GM13977 (cell line): ENCODE measurements at regions not wholly inside any gene's neighbourhood (a gene's known extent, or its start where the extent isn't known, plus 50 kb on each side); places are given as distances from the start of the nearest gene placed in this dataset.

Source experiments
- DNase-seq: peaks from one replicate; pipeline ENCODE4 v3.0.0; 2012; ENCODE audit warnings: low spot score
- in situ Hi-C: fragments of 300-500 bp; cut with MboI; formaldehyde crosslinking; loops from one replicate; pipeline ENCODE4 v1.12.0; 2022; ENCODE audit warnings: low sequenced_read_pairs, low pct_unique_long_range_greater_than_20kb, mixed read lengths, inconsistent platforms; ENCODE audit not compliant: unreplicated experiment
- TF ChIP-seq, protein P1 (sequence below): IDR thresholded peaks from 2 replicates; pipeline ENCODE4 v1.5.1; 2012; ENCODE audit warnings: mild to moderate bottlenecking, control low read depth; ENCODE audit not compliant: insufficient read depth; ENCODE audit errors: extremely low read depth, missing control alignments

DNA sequence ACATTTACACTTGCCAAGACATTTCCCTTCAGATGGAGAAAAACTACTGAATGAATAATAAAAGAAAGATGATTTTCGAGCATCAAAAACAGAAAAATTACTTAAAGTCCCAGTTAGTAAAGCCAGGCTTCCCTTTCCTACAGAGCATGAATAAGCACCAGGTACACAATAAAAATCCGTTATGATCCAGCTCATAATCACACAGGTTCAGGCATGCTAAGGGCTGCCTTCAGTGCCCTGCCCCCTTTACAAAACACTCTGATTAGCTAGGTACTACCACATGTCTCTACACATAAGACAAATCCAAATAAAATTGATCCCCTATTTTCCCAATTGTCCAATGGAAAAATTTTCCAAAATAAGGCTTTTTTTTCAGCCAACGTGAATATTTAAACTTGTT is 413.2 kb upstream of the LRATD1 start:
- TF ChIP-seq, protein P1, sequence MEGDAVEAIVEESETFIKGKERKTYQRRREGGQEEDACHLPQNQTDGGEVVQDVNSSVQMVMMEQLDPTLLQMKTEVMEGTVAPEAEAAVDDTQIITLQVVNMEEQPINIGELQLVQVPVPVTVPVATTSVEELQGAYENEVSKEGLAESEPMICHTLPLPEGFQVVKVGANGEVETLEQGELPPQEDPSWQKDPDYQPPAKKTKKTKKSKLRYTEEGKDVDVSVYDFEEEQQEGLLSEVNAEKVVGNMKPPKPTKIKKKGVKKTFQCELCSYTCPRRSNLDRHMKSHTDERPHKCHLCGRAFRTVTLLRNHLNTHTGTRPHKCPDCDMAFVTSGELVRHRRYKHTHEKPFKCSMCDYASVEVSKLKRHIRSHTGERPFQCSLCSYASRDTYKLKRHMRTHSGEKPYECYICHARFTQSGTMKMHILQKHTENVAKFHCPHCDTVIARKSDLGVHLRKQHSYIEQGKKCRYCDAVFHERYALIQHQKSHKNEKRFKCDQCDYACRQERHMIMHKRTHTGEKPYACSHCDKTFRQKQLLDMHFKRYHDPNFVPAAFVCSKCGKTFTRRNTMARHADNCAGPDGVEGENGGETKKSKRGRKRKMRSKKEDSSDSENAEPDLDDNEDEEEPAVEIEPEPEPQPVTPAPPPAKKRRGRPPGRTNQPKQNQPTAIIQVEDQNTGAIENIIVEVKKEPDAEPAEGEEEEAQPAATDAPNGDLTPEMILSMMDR: no peak
- in situ Hi-C loops: no loop called here
- no peak for DNase-seq

DNA sequence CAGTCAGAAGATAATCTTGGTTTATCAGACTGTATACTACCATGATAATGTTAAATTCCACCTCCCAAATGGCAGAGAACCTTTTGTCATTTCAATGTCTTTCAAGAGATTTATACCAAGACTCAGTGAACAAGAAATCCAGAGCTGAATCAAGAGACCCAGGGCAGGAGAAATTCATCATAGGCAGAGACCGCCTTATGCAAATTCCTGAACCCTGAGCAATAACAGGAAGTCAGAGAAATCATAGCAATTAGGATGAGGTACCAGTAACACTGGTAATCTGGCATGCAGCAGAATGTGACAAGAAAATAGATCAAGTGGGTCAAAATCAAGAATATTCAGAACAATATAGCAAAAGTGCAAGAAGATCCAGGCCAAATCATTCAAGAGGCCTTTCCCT is 412.4 kb upstream of the LRATD1 start:
- DNase-seq: no peak
- in situ Hi-C loops: no loop called here
- TF ChIP-seq, protein P1: no peak

- TF ChIP-seq, protein P1: no peak
- DNase-seq: no peak
- in situ Hi-C loops: no loop called here
These were observed 411.1 kb upstream of the LRATD1 start for GRCh38 chr2:14221466-14221865.

- in situ Hi-C loops: no loop called here
- DNase-seq: no peak
- TF ChIP-seq, protein P1: no peak
These were observed 408.9 kb upstream of the LRATD1 start for GRCh38 chr2:14223576-14223975.

DNA sequence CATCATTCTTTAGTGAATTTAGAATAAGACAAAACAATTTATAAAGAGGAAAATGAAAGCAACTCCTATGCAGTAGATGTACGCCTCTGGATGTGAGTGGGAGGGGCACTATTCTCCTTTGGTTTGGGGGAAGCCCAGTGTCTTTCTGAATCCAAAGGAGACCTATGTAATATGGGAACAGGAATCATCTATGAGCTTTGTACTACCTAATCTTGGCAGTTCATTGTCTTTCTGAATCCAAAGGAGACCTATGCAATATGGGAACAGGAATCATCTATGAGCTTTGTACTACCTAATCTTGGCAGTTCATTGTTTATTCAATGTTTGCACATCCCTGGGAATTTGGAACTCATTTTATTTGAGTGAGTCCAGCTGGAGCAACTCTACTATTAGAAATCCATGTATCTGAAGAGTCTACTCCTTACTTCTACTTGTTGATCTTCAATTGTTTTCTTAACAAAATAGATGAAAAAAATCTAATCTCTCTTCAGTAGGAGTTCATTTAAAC is 401.1 kb upstream of the LRATD1 start:
- TF ChIP-seq, protein P1: no peak
- in situ Hi-C loops: no loop called here
- no peak for DNase-seq

GRCh38 chr2:14232217-14232616 is 400.3 kb upstream of the LRATD1 start:
- in situ Hi-C loops: no loop called here
- TF ChIP-seq, protein P1: no peak
- DNase-seq: no peak

GRCh38 chr2:14234911-14235310 is 397.6 kb upstream of the LRATD1 start:
- in situ Hi-C loops: no loop called here
- no peak for DNase-seq
- TF ChIP-seq, protein P1: no peak
